ENCODE measurements at regions not wholly inside any gene's neighbourhood (a gene's known extent, or its start where the extent isn't known, plus 50 kb on each side); places are given as distances from the start of the nearest gene placed in this dataset.

DNA sequence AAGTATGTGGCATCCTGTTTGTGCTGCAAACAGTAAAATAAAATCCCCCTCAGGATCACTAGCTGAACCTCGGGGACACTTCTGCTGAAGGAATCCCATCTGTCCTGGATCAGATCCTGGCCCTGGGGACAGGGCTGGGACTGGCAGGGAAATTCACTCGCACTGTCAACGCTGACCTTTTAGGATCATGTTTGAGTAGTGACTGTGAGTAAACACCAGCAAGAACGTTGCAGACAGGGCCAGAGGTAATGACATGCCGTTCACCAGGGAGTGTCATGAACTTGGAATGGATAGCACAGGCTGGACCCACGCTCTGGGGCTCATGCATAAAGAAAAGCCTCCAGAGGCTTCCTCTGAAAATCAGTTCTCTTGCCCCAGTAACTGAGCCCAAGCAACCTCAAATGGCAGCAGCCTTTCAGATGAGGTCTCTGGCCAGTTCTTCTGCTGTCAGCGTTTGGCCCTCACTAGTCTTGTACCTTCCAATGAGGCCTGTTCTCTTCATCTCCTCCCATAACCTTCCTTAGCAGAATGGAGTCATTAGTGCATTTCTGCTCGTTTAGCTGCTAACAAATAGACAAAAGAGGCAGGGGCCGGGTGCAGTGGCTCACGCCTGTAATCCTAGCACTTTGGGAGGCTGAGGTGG lies 51.0 kb upstream of the BARX2 start:
- DNase-seq = peak; percentile 8 to 36 (median 26)

- DNase-seq = peak; percentile 84 to 87 (median 87)
These were observed 51.6 kb upstream of the BARX2 start for GRCh38 chr11:129323896-129324502.

DNA sequence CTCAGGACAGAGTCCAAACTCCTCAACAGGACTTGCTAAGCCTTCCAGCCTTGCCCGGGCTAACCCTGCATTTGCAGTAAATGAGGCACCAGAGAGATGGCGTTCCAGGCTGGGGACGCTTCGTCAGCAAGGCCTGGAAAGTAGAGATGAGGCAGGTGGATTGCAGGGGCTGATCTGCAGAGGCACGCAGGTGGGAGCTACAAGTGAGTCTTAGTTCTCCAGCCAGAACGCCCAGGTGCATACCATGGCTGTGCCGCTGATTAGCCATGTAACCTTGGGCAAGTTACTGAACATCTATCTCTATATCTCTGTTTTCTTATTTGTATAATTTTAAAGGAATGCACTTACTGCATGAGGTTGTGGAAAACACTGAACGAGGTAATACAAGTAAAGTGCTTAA lies 52.7 kb upstream of the BARX2 start:
- DNase-seq = no peak

DNA sequence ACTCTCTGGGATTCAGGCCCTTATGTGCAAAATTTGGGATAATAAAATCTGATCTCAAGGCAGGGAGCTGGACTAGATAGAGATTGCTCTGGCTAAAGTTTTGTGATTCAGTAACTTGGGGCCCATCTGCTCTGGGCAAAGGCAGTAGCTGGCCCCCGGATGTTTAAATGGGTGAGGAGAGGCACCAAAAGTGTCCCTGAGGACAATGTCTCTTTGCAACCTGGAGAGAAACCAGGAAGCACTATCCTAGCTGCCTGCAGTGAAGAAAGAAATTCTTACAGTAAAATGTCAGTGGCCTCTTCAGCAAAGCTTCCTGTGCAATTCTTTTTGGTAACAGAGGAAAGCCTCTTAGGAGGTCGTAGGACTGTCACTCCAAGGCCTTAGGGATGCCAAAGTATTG lies 54.6 kb upstream of the BARX2 start:
- DNase-seq = no peak

GRCh38 chr11:129320494-129320893 lies 55.2 kb upstream of the BARX2 start:
- peak; percentile 58 to 62 (median 60) for DNase-seq

DNA sequence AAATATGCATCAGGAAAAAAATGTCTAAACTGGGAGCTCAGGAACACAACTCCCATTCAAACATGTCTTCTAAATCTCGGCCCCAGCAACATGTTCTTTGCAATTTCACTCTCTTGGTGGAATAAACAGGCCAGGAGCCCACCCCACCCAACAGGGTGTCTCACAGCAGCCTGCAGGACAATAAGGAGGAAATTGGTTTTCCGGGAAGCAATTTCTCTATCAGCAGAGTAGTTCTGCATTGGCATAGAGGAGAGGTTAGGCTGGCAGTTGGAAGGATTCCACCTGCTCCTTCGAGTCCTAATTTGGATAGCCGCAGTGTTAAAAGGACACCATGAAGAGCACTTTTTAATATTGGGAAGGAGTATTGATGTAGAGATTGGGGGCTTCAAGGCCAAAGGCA lies 55.9 kb upstream of the BARX2 start:
- no peak for DNase-seq

DNA sequence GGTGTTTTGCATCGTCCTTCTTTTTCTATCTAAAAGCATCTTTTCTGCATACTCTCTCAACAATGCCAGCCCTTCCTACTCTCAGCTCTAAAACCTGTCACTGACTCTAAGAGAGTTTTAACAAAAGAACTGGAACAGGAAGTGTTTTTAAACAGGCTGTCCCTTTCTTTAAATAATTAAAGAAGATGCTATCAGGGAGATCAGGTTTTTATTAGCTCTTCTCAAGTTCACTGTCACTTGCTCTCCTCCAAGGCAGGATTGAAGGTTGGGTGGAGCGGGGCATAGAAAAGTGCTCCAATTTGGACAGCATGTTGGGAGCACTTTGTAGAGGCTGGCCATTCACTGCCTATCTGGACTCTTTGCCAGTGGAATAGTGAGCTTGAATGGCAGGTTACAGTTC lies 56.4 kb upstream of the BARX2 start:
- DNase-seq = no peak

GRCh38 chr11:129317571-129317970 lies 58.1 kb upstream of the BARX2 start:
- DNase-seq = peak; percentile 12 to 36 (median 29)

- no peak for DNase-seq
These were observed 58.9 kb upstream of the BARX2 start for GRCh38 chr11:129316781-129317180.

GRCh38 chr11:129315781-129316579 lies 59.7 kb upstream of the BARX2 start:
- DNase-seq = no peak

DNA sequence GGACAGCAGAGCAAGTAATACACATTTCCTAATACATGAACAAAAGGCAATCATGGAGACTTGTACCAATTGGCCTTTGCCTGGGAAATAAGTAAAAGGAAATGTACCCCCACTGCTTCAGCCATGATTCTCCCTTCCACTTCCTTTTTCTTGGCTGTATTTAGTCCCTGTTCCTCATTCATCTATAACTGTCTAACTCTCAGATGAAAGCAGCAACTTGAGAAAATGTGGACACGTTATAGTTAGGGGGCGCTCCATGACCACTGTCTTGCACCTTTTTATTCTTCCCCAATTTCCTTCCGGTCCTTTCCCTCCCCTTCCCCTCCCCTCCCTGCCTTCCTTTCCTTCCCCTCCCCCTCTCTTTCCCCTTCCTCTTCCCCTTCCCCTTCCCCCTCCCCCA lies 61.3 kb upstream of the BARX2 start:
- peak; percentile 42 to 70 (median 61) for DNase-seq

- DNase-seq = no peak
These were observed 61.9 kb upstream of the BARX2 start for GRCh38 chr11:129313541-129314297.

- no peak for DNase-seq
These were observed 62.7 kb upstream of the BARX2 start for GRCh38 chr11:129312730-129313503.

DNA sequence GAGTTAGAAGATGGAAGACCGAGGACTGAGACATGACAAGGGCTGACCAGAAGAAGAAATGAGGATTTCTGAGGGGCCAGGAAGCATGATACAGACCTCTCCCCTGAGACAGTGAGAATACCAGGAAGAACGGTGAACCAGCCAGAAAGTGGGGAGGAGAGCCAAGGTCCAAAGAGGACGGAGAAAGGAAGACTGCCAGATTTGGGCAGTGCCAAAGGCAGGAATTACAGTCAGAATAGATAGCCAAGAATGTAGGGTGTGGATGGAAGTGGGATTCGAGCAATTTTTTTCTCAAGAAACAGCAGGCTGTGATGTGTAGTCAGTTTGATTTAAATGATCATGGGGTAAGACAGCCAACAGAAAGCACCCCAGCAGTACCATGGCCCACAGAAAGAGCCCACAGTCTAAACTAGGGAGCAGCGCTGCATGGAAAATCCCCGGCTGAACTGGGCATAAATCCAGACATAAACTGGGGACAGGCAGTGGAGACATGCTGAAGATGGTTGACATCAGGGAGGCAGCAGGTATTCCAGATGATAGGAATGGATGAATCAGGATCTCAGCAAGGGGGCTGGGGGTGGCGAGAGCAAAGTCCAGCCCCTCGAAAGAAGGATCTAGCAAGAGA lies 67.3 kb upstream of the BARX2 start:
- DNase-seq = no peak

DNA sequence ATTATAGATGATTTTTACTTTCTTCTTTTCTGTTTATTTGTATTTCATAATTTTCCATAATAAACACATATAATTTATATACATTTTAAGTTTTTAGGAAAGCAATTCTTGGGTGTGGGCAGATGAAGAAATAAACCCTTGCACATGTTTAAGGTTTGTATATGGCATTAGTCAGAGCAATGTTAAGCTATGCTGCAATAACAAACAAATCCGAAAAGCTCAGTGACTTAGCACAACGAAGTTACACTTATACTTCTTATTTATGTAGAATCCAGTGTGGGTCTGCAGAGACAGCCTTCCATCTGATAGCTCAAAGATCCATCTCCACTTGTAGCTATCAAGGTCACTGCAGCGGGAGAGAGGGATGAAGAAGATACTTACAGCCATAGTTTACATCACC lies 68.5 kb upstream of the BARX2 start:
- DNase-seq = no peak

DNA sequence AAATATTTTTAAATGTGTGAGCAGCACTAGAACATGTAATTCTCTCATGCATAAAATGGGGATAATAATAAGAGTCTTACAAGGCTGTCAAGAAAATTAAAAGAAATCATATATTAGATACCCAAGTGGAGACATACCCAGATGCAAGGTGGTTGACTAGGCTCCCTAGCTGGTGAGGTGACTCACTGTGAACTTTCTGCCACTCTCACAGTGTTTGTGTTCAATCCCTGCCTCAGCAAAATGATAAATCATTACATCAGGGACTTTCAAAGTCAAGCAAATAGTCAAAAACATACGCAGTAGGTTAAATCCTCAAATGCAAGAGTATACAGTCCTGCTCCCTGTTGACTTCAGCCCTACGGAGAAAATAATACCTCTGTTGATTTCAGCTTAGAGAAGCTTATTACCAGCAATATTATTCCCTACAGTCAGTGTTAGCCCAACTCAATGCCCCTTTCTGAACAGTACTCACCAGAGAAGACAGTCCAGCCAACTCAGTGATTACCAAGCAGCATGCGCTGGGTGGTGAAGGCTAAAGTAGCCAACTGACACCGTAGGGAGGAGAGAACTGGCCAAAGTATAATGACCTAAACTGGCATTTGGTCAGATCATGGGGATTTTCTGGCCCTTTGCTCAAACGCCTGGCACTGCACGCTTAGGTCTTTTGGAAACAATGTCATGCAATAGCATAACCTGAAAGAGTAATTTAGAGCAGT lies 73.1 kb upstream of the BARX2 start:
- DNase-seq = no peak

DNA sequence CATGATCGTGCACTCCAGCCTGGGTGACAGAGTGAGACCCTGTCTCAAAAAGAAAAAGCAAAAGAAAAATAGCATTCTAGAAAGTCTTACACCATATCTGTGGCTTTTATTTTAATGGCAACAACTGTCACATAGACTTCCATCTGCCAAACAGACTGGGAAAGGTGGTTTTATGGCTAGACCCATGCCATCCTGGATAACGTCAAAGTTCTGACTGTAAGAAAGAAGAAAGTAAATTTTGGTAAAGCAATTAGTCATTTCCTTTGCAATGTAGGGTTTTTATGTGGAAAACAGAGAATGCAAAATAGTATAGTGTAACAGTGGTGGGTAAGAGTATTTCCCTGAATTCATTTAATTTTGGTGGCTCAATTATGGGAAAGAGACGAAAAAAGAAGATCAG lies 75.5 kb upstream of the BARX2 start:
- DNase-seq = no peak

DNA sequence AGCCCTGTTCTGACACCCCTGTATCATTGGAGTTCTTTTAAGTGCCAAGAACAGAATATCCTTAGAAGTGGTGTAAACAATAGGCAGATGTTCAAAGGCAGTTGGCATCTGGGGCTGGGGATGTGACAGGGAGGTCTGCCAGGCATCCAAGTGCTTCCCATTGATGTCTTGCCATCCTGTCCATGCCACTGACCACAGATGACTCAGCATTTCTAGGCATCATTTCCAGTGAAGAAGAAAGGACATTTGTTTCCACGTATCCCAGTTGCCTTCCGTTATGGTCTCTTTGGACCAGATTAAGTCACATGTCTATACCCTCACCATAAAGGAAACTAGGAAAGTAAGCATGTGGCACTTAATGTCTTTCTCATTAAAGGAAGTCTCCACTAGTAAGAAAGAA lies 76.7 kb upstream of the BARX2 start:
- DNase-seq = no peak

DNA sequence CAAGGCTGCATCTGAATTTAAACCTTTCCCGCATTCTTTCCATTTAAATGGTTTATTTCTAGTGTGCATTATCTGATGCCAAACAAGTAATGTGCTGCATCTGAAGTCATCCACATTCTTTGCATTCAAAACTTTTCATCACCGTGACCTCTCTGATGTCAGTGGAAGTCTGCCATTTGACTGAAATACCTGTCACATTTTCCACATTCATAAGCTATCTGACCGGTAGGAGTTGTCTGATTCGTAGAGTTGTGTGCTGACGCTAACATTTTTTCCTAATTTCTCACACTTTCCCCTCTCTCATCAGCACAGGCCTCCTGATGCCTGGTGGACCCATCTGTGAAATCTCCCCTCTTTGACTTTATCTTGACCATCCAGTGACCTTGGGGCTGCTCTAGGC lies 79.9 kb upstream of the BARX2 start:
- DNase-seq = no peak

- DNase-seq = no peak
These were observed 82.9 kb upstream of the BARX2 start for GRCh38 chr11:129292771-129293170.

DNA sequence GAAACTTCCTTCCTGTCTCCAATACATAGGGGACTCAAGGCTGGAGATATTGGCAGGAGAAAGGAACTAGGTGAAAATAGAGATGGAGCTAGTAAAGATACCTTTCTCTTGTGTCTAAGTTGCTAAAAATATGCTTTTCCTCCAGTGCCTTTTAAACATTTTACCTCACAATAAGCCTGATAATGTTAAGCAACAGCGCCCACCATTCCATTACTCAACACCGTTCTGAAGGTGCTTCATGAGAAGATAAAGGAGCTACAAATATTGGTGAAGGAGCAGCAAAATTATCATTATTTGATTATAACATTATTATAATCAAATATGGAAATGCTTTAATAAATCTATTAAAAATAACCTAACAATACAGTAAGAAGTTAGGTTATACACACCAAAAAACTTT lies 83.6 kb upstream of the BARX2 start:
- DNase-seq = no peak

Data from suppressor macrophage treated with lipopolysaccharide for 1 hour (primary cell).